GM19023 (cell line): ENCODE measurements at regions not wholly inside any gene's neighbourhood (a gene's known extent, or its start where the extent isn't known, plus 50 kb on each side); places are given as distances from the start of the nearest gene placed in this dataset.
A peak's percentile ranks its signal among the peaks of the same experiment; 100 is the strongest.

Experiments
- ATAC-seq: cut with Tn5 transposase; IDR thresholded peaks from one replicate; pipeline ENCODE4 v1.9.1; 2021; ENCODE audit warnings: mild to moderate bottlenecking, moderate library complexity; ENCODE audit not compliant: unreplicated experiment

GRCh38 chr13:34037636-34038540, 219.9 kb downstream of the RFC3 start:
- peak; percentile 50 for ATAC-seq

GRCh38 chr13:34038541-34039068, 220.7 kb downstream of the RFC3 start:
- peak; percentile 44 for ATAC-seq

GRCh38 chr13:34039678-34040077, 221.7 kb downstream of the RFC3 start:
- no peak for ATAC-seq

- ATAC-seq, result no peak
These were observed 222.9 kb downstream of the RFC3 start for GRCh38 chr13:34040863-34041262.

- no peak for ATAC-seq
These were observed 226.1 kb downstream of the RFC3 start for GRCh38 chr13:34044041-34044440.

GRCh38 chr13:34044660-34045080, 226.7 kb downstream of the RFC3 start:
- ATAC-seq, result no peak

- ATAC-seq, result no peak
These were observed 228.5 kb downstream of the RFC3 start for GRCh38 chr13:34046457-34046856.

GRCh38 chr13:34048652-34049051, 230.7 kb downstream of the RFC3 start:
- ATAC-seq, result no peak

GRCh38 chr13:34056733-34057258, 238.8 kb downstream of the RFC3 start:
- no peak for ATAC-seq

GRCh38 chr13:34064456-34065205, 246.7 kb downstream of the RFC3 start:
- ATAC-seq, result no peak

- no peak for ATAC-seq
These were observed 248.0 kb downstream of the RFC3 start for GRCh38 chr13:34065928-34066327.

GRCh38 chr13:34066344-34066743, 248.4 kb downstream of the RFC3 start:
- no peak for ATAC-seq

GRCh38 chr13:34070006-34070405, 252.1 kb downstream of the RFC3 start:
- ATAC-seq, result no peak

GRCh38 chr13:34070544-34071303, 252.8 kb downstream of the RFC3 start:
- ATAC-seq, result no peak

- no peak for ATAC-seq
These were observed 258.4 kb downstream of the RFC3 start for GRCh38 chr13:34076319-34076718.

- ATAC-seq, result no peak
These were observed 259.2 kb downstream of the RFC3 start for GRCh38 chr13:34076943-34077703.

- no peak for ATAC-seq
These were observed 260.5 kb downstream of the RFC3 start for GRCh38 chr13:34078334-34078999.

GRCh38 chr13:34085204-34085603, 267.3 kb downstream of the RFC3 start:
- no peak for ATAC-seq

- peak; percentile 73 for ATAC-seq
These were observed 268.3 kb downstream of the RFC3 start for GRCh38 chr13:34086281-34086680.
